AML-193 (cell line): ENCODE measurements at regions not wholly inside any gene's neighbourhood (a gene's known extent, or its start where the extent isn't known, plus 50 kb on each side); places are given as distances from the start of the nearest gene placed in this dataset.

Experiments used
- DNase-seq, 2 experiments: peaks; one replicate each; lab custom pipeline; 2025; lab: John Stamatoyannopoulos, UW

DNA sequence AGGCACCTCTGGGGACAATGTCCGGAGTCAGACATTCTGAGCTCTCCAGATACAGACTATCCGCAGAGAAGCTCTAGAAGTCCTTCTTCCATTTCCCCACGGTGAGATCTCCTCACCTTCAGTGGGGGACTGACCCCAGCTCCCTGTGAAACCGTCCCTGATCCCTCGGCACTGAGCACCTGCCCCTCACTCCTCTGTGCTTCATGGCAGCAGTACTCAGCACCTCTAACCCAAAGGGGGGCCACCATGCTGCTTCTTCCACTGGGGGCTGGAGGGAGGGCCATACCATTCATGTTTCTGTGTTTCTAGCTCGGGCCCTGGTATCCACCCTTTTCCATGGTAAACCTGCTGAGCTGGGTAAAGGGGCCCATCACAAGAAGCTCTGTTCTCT lies 321.7 kb downstream of the BRD1 start:
- DNase-seq: no peak

DNA sequence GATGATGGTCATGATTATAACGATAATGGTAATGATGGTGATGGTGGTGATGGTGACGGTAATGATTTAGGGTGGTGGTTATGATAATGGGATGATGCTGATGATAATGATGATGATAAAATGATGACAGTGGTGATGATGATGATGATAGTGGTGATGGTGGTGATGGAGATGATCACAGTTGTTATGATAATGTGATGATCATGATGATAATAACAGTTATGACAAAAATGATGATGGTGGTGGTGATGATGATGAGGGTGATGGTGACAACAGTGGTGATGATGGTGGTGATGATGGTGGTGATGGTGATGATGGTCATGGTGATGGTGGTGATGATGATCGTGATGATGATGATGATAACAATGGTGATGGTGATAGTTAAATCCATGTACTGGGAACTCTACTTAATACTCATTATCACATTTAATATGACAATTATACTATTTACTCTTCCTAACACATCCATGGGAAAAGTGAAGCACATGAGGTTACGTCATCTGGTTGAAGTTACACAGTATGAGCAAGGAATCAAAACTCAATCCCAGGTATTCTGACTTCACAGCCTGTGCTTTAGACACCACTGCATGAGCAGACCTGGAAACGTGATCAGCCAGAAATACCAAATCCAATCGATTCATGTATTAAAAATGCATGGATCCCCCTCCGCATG lies 322.2 kb downstream of the BRD1 start:
- no peak for DNase-seq

DNA sequence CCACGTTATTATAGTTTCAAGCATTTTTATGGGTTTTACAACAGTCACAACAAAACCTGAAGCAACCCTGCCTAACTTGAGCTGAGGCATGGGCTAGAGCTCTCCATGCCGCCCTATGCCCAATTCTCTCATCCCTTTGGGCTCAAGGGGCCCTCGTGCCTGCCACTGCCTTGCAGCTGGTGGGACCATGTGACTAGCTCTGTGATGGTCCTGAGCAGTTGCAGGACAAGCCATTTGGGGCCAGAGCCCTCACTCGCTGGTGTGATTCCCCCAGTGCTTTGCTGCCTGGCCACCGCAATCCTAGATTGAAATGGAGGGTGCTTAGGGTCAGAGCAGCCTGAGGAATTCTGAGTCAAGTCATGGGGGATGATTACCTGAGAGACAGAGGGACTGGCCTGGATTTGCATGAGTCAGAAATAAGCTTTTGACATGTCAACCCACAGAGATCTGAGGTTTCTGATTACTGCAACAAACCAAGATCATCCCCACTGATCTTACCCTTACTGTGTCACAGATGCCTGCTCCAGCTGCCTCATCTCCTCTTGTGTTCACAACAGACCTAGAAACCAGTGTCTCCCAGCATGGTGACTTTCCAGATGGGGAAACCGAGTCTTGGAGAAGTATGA lies 323.7 kb downstream of the BRD1 start:
- no peak for DNase-seq

DNA sequence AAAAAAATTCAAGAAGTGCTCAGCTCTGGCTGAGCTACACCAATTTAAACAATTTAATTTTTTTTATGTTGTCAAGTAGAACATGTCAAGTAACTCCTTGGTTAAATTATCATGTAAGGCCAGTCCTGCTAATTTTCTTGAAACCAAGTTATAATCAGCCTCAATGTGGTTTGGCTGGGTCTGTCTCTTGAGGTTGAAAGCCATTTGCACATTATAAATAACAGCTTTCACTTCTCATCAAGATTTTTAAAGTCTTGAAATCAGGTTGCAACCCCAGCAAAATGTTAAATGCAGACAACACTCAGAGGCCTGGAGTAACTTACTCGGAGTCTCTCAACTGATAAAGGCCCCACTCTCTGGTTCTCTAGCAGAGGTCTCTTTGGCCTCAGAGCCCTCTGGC lies 324.4 kb downstream of the BRD1 start:
- DNase-seq: no peak

DNA sequence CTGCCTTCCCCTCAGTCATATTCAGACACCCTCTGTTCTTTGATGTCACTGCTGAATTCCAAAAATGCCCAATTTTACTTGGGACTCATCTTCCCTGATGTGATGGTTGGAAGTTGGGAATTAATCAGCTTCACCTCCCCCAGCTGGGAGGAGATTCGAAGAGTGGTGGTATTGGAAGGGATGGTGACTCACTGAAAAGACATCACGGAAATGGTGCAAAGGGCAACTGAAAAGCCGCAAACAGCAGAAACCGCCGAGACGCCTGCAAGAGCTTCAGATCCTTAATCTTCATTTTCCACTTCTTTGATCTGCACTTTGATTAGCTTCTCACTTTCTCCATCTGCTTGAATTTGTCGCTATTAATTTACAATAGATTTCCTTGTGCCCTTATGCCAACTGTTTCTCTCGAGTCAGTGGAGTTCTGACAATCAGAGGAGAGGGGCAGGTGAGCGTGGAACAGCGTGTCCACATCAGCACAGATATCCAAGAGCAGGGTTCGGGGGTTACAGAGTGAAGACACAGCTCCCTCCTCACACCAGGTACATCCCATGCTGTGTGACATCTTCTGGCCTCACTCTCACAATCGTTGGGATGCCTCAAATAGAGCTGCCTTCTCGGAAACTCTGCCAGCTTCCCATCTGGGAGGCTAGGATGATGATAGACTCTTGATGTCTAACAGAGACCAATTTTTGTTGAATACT lies 325.4 kb downstream of the BRD1 start:
- DNase-seq: no peak

- no peak for DNase-seq
These were observed 326.7 kb downstream of the BRD1 start for GRCh38 chr22:49500942-49501395.

GRCh38 chr22:49500076-49500460 lies 327.6 kb downstream of the BRD1 start:
- DNase-seq: no peak

DNA sequence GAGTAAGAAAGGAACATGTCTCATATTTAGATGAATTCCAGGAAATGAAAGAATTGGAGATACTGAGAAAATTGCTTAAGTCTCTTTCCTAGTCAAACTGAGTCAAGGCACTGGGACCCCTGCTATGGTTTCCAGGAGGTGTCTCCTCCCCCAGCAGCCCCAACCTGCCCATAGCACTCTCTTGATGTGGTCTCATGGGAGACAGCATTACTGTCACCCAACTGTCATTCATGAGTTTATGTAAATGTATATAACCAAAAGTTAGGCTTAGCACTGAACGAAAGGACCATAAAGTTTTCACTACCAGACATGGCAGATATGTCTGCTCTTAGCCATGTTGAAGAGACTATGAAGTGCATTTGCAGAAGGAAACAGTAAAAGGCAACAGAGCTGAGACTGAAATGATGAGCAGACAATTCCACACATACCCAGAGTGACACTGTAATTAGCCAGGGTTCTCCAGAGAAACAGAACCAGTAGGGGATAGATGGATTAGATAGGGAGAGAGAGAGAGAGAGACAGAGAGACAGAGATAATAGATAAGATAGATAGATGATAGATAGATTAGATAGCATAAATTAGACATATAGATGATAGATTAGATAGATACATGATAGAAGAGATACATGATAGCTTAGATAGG lies 328.1 kb downstream of the BRD1 start:
- DNase-seq: no peak

DNA sequence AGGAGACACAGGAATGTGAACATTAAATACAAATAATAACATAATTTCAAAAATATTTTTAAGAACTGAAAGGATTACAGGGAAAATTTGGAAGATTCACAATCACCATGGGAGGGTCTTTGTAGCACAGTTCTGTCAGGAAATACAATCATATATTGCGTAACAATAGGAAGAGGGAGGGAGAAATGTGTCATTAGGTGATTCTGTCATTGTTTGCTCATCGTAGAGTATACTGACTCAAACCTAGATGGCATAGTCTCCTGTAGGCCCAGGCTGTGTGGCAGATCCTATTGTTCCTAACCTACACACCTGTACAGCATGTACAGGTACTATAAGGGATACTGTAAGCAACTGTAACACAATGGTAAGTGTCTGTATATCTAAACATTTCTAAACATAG lies 330.4 kb downstream of the BRD1 start:
- DNase-seq: no peak

DNA sequence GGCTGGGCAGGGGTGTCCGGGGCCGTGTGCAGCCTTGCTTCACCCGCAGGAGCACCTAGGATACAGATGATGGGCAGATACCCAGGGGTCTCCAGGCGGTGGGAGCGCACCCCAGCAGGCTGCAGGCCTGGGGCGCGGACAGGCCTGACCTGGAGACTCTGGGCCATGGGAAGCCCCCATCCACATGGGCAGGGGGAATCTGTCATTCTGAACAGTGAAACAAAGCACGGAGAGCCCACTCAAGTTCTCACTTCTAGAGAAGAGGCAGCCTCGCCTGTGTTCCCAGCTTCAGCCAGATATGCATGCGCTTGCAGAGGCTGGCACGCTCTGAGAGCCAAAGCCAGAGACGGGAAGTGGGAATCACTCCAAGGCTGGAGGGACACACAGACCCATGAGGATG lies 333.1 kb downstream of the BRD1 start:
- DNase-seq: no peak

GRCh38 chr22:49492741-49493251 lies 334.9 kb downstream of the BRD1 start:
- DNase-seq: no peak

DNA sequence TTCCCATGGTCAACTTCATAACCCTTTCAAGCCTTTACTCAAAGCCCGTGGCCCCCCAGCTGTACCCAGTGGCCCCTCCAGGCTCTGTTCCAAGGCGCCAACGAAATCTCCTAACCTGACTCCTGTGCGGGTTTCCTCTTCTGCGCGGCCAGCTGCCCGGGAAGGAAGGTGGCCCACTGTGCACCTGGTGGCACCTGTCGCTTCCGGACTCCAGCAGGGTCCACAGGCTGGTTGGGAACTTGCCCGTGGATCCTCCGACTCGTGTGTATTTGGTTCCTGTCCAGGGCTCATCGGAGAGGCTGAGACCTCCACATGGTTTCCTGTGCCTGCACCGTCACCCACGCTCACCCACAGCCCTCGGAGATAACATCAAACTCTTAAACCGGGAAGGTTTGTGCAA lies 335.4 kb downstream of the BRD1 start:
- DNase-seq: no peak

- DNase-seq: no peak
These were observed 335.9 kb downstream of the BRD1 start for GRCh38 chr22:49491726-49492125.

- DNase-seq: no peak
These were observed 336.4 kb downstream of the BRD1 start for GRCh38 chr22:49491221-49491635.

GRCh38 chr22:49490692-49491091 lies 337.0 kb downstream of the BRD1 start:
- no peak for DNase-seq

DNA sequence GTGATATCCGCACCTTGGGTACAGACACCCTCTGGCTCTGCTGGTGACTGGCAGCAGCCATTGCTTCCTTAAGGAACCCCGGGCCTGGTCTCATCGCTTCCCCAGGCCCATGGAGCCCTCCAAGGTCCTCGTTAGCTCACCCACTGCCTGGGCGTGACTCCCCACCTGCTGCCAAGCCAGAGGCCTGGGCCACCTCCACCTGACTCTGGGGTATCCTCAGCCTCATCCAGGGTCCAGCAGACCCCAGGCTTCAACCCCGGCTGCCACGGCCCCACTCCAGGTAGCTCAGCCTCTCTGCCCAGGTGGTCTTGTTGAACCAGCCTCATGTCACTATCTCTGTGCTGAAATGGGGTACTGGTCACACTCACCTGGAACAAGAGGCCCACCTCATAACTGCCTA lies 337.9 kb downstream of the BRD1 start:
- DNase-seq: no peak

- DNase-seq: no peak
These were observed 338.7 kb downstream of the BRD1 start for GRCh38 chr22:49488943-49489342.

DNA sequence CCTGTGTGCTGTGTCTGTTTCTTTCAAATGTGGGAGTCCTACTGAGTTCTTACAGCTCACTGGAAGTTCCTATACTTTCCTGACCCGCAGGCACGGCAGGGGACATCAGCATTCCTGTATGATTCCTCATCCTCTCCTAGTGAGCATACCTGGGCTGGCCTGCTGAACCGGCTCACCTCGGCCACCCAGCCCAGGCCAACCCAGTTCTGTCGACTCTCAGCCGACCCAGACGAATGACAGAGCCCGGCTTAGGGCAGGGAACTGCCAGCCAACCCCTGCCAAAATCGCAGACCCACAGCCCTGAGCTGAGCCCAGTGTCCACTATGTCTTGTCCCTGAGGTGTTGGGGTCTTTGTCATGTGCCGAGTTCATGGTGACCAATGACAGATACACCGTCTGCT lies 339.7 kb downstream of the BRD1 start:
- DNase-seq: no peak

DNA sequence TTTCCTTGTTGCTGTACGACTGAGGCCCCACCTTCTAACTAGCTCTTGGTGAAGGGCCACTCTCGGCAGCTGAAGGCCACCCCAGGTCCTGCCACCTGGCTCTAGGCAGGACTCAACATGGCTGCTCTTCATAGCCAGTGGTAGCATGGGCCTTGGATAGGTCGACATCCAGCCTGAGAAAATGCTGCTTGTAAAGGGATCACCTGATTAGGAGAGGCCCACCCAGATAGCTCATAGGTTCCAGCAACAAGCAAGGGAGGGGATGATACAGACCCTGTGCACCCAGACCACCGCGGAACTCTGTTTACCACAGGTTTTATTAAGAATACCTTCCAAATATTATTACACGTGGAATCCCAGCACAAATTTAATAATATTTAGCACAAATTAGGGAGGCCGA lies 341.4 kb downstream of the BRD1 start:
- no peak for DNase-seq

GRCh38 chr22:49483946-49484345 lies 343.7 kb downstream of the BRD1 start:
- DNase-seq: no peak

GRCh38 chr22:49483281-49483870 lies 344.3 kb downstream of the BRD1 start:
- no peak for DNase-seq

GRCh38 chr22:49482811-49483210 lies 344.9 kb downstream of the BRD1 start:
- DNase-seq: no peak
